OCI-LY7 (cell line): ENCODE measurements at regions not wholly inside any gene's neighbourhood (a gene's known extent, or its start where the extent isn't known, plus 50 kb on each side); places are given as distances from the start of the nearest gene placed in this dataset.

Source experiments
- CTCF ChIP-seq: fragments of 200-600 bp; sonication (generic); conservative IDR thresholded peaks from 2 replicates; pipeline ENCODE4 v1.5.1; 2014; ENCODE audit warnings: mild to moderate bottlenecking, antibody characterized with exemption, low read length, moderate library complexity, mixed read lengths
- EZH2phosphoT487 ChIP-seq: fragments of 200-600 bp; sonication (generic); IDR thresholded peaks from 2 replicates; pipeline ENCODE4 v1.6.1; 2018; ENCODE audit warnings: low read depth, borderline replicate concordance, mild to moderate bottlenecking, mixed run types, antibody characterized with exemption, low read length, moderate library complexity, mixed read lengths

- no peak for TF ChIP-seq CTCF
- TF ChIP-seq EZH2phosphoT487 = no peak
Measured at GRCh38 chr3:43913036-43913948, 222.6 kb downstream of the ABHD5 start.
